HG02763 (cell line): ENCODE measurements at regions not wholly inside any gene's neighbourhood (a gene's known extent, or its start where the extent isn't known, plus 50 kb on each side); places are given as distances from the start of the nearest gene placed in this dataset.

Experiments
- ATAC-seq: cut with Tn5 transposase; IDR thresholded peaks from one replicate; pipeline ENCODE4 v1.9.1; 2021; ENCODE audit warnings: mild to moderate bottlenecking, moderate library complexity; ENCODE audit not compliant: unreplicated experiment

GRCh38 chr9:13568841-13569601 is 289.5 kb upstream of the MPDZ start:
- no peak for ATAC-seq

- ATAC-seq = no peak
Measured at GRCh38 chr9:13568405-13568804, 288.9 kb upstream of the MPDZ start.

GRCh38 chr9:13567833-13568232 is 288.3 kb upstream of the MPDZ start:
- no peak for ATAC-seq

GRCh38 chr9:13557746-13558145 is 278.3 kb upstream of the MPDZ start:
- ATAC-seq = no peak

GRCh38 chr9:13556656-13557055 is 277.2 kb upstream of the MPDZ start:
- no peak for ATAC-seq

GRCh38 chr9:13555989-13556500 is 276.6 kb upstream of the MPDZ start:
- ATAC-seq = no peak

GRCh38 chr9:13555516-13555915 is 276.0 kb upstream of the MPDZ start:
- no peak for ATAC-seq

GRCh38 chr9:13554626-13555025 is 275.1 kb upstream of the MPDZ start:
- no peak for ATAC-seq

- ATAC-seq = no peak
Measured at GRCh38 chr9:13552606-13553215, 273.2 kb upstream of the MPDZ start.

GRCh38 chr9:13550519-13550918 is 271.0 kb upstream of the MPDZ start:
- ATAC-seq = no peak

- no peak for ATAC-seq
Measured at GRCh38 chr9:13548535-13548934, 269.0 kb upstream of the MPDZ start.

GRCh38 chr9:13535141-13535540 is 255.6 kb upstream of the MPDZ start:
- no peak for ATAC-seq

GRCh38 chr9:13534006-13534405 is 254.5 kb upstream of the MPDZ start:
- no peak for ATAC-seq

- ATAC-seq = no peak
Measured at GRCh38 chr9:13532407-13532806, 252.9 kb upstream of the MPDZ start.

GRCh38 chr9:13529321-13530104 is 250.0 kb upstream of the MPDZ start:
- no peak for ATAC-seq

GRCh38 chr9:13524245-13524644 is 244.8 kb upstream of the MPDZ start:
- ATAC-seq = no peak

- no peak for ATAC-seq
Measured at GRCh38 chr9:13520069-13520468, 240.6 kb upstream of the MPDZ start.

- ATAC-seq = no peak
Measured at GRCh38 chr9:13513716-13514444, 234.4 kb upstream of the MPDZ start.

- no peak for ATAC-seq
Measured at GRCh38 chr9:13513286-13513685, 233.8 kb upstream of the MPDZ start.

- ATAC-seq = no peak
Measured at GRCh38 chr9:13508681-13509080, 229.2 kb upstream of the MPDZ start.

GRCh38 chr9:13508086-13508485 is 228.6 kb upstream of the MPDZ start:
- ATAC-seq = no peak
